Astrocyte of the cerebellum (primary cell): ENCODE measurements at regions not wholly inside any gene's neighbourhood (a gene's known extent, or its start where the extent isn't known, plus 50 kb on each side); places are given as distances from the start of the nearest gene placed in this dataset.

Experiments
- DNase-seq: peaks from one replicate; pipeline ENCODE4 v3.0.0-alpha.2; 2011; ENCODE audit warnings: low read depth
- H3K4me3 ChIP-seq: 2 replicates; pipeline ENCODE4 v1.5.1; 2011; ENCODE audit warnings: mild to moderate bottlenecking, low read depth, low read length, moderate library complexity
- in situ Hi-C: cut with HindIII; loops from 2 replicates; pipeline ENCODE4 v1.10.0; 2017; ENCODE audit warnings: low sequenced_read_pairs
- TF ChIP-seq, protein P1 (sequence below): IDR thresholded peaks from 2 replicates; pipeline ENCODE4 v1.5.1; 2012; ENCODE audit warnings: low read length, low read depth, moderate library complexity, mild to moderate bottlenecking; ENCODE audit errors: missing control alignments

DNA sequence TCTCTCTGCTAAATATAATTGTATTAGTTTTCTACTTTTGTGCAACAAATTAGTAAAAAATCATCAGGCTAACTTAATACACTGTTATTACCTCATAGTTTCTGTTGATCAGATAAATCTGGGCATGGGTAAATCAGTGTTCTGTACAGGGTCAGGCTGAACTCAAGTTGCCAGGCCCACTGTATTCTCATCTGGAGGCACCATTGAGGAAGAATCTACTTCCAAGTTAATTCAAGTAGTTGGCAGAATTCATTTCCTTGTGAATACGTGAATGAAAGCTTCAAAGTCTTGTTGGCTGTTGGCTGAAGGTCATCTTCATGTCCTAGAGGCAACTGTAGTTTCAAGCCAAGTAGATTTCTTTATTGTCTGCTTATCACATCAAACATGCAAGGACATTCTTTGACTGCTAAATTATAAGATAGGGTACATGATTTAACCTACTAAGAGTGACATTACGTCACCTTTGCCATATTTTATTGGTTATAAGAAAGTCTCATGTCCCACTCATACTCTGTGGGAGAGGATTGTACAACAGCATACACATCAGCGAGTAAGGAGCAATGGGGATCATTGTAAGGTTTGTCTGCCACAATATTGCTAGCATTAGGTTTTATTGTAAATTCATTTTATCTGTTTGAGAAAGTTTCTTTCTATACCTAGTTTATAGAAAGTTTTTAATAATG lies 1219.0 kb downstream of the ARAP2 start:
- TF ChIP-seq, protein P1, sequence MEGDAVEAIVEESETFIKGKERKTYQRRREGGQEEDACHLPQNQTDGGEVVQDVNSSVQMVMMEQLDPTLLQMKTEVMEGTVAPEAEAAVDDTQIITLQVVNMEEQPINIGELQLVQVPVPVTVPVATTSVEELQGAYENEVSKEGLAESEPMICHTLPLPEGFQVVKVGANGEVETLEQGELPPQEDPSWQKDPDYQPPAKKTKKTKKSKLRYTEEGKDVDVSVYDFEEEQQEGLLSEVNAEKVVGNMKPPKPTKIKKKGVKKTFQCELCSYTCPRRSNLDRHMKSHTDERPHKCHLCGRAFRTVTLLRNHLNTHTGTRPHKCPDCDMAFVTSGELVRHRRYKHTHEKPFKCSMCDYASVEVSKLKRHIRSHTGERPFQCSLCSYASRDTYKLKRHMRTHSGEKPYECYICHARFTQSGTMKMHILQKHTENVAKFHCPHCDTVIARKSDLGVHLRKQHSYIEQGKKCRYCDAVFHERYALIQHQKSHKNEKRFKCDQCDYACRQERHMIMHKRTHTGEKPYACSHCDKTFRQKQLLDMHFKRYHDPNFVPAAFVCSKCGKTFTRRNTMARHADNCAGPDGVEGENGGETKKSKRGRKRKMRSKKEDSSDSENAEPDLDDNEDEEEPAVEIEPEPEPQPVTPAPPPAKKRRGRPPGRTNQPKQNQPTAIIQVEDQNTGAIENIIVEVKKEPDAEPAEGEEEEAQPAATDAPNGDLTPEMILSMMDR: no peak
- no peak overlapping the region for H3K4me3 ChIP-seq
- no peak for DNase-seq
- in situ Hi-C loops: no loop called here

- no peak overlapping the region for H3K4me3 ChIP-seq
- in situ Hi-C loops: no loop called here
- TF ChIP-seq, protein P1: no peak
- DNase-seq: no peak
Measured at GRCh38 chr4:35038079-35038805, 1206.1 kb downstream of the ARAP2 start.

GRCh38 chr4:35038845-35039244 lies 1205.5 kb downstream of the ARAP2 start:
- in situ Hi-C loops: no loop called here
- no peak overlapping the region for H3K4me3 ChIP-seq
- TF ChIP-seq, protein P1: no peak
- no peak for DNase-seq

GRCh38 chr4:35052546-35052945 lies 1191.8 kb downstream of the ARAP2 start:
- H3K4me3 ChIP-seq: no peak overlapping the region
- TF ChIP-seq, protein P1: no peak
- DNase-seq: no peak
- in situ Hi-C loops: no loop called here

DNA sequence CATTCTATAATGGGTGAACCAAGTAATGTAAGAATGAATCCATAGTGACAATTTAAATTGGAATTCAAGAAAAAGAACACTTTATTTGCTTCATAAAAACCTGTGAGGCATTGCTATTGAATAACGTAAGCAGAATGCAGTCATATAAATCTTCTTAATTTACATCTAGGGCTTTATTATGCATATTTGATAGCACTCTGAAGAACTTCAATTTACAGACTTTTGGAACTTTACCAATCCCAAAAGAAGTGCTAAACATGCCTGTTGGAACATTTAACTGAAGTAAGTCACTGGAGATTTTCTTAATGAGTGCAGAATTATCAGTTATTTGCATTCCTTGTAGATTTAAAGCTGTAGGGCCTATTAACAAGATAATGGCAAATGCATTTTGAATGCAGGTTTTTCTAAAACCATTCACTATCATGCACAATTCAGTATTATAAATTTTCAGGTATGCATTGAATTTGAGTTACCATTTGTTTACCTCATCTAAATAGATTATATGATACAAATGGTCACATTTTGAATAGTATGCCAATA lies 1181.2 kb downstream of the ARAP2 start:
- no peak for DNase-seq
- TF ChIP-seq, protein P1: no peak
- H3K4me3 ChIP-seq: no peak overlapping the region
- in situ Hi-C loops: no loop called here

DNA sequence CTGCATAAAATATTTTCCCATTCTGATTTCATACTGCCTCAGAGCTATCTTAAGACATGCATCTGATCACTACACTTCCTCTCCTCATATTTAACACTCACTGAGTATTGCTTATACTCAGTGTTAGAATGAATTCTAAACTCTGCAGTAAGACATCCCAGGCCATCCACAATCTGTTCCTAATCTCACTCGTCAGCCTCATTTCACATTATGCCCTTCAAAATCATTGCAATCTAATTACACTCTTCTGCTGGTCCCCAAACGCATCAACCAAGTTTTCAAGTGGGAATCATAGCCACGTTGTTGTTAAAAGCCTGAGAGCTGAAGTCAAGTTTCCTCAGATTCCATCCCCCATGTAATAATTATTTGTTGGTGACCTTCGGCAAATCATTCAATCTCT lies 1177.9 kb downstream of the ARAP2 start:
- in situ Hi-C loops: no loop called here
- TF ChIP-seq, protein P1: no peak
- H3K4me3 ChIP-seq: no peak overlapping the region
- DNase-seq: no peak
